Bronchial epithelial cell (primary cell): ENCODE measurements at regions not wholly inside any gene's neighbourhood (a gene's known extent, or its start where the extent isn't known, plus 50 kb on each side); places are given as distances from the start of the nearest gene placed in this dataset.
"Not testable (repeated sequence)": the region's sequence is repeated elsewhere in the genome, so short reads cannot be mapped to it uniquely, and the experiment has no call there.

Experiments
- DNase-seq: peaks from one replicate; pipeline ENCODE4 v3.0.0-alpha.2; 2010; ENCODE audit warnings: low read depth
- FAIRE-seq: peaks from 2 replicates; lab custom pipeline; 2011; peaks lifted over from hg19 to GRCh38; lab: Jason Lieb, UNC
- H3K27me3 ChIP-seq: 2 replicates; pipeline ENCODE4 v1.5.1; 2011; ENCODE audit warnings: low read length; ENCODE audit not compliant: control insufficient read depth, insufficient read depth
- H3K36me3 ChIP-seq: 2 replicates; pipeline ENCODE4 v1.5.1; 2011; ENCODE audit warnings: low read length; ENCODE audit not compliant: control insufficient read depth, insufficient read depth
- H3K4me3 ChIP-seq: 2 replicates; pipeline ENCODE4 v1.5.1; 2011; ENCODE audit warnings: mild to moderate bottlenecking, low read depth, low read length, control low read depth

GRCh38 chr18:14606546-14606945 lies 63.1 kb upstream of the POTEC start:
- not testable (repeated sequence) for H3K36me3 ChIP-seq, DNase-seq, FAIRE-seq, H3K4me3 ChIP-seq, H3K27me3 ChIP-seq

- not testable (repeated sequence) for H3K36me3 ChIP-seq, DNase-seq, H3K27me3 ChIP-seq, FAIRE-seq, H3K4me3 ChIP-seq
Observed at GRCh38 chr18:14607360-14607759, 64.0 kb upstream of the POTEC start.

- FAIRE-seq, H3K4me3 ChIP-seq, H3K27me3 ChIP-seq, DNase-seq, H3K36me3 ChIP-seq: not testable (repeated sequence)
Observed at GRCh38 chr18:14612422-14612821, 69.0 kb upstream of the POTEC start.

- FAIRE-seq, H3K4me3 ChIP-seq, H3K27me3 ChIP-seq, DNase-seq, H3K36me3 ChIP-seq: not testable (repeated sequence)
Observed at GRCh38 chr18:14614485-14614884, 71.1 kb upstream of the POTEC start.

GRCh38 chr18:14627336-14627735 lies 83.9 kb upstream of the POTEC start:
- not testable (repeated sequence) for H3K27me3 ChIP-seq, FAIRE-seq, H3K4me3 ChIP-seq, H3K36me3 ChIP-seq, DNase-seq

GRCh38 chr18:14628323-14628978 lies 85.1 kb upstream of the POTEC start:
- DNase-seq, H3K4me3 ChIP-seq, H3K27me3 ChIP-seq, H3K36me3 ChIP-seq, FAIRE-seq: not testable (repeated sequence)

- H3K4me3 ChIP-seq, H3K27me3 ChIP-seq, DNase-seq, FAIRE-seq, H3K36me3 ChIP-seq: not testable (repeated sequence)
Observed at GRCh38 chr18:14628979-14629325, 85.6 kb upstream of the POTEC start.

- not testable (repeated sequence) for FAIRE-seq, DNase-seq
Observed at GRCh38 chr18:14632976-14633375, 89.6 kb upstream of the POTEC start.

GRCh38 chr18:14638008-14638407 lies 94.6 kb upstream of the POTEC start:
- H3K27me3 ChIP-seq, H3K36me3 ChIP-seq, DNase-seq, FAIRE-seq, H3K4me3 ChIP-seq: not testable (repeated sequence)

More at GRCh38 chr18:14632976-14633375, 89.6 kb upstream of the POTEC start:
- not testable (repeated sequence) for H3K27me3 ChIP-seq, H3K36me3 ChIP-seq, H3K4me3 ChIP-seq

- not testable (repeated sequence) for H3K27me3 ChIP-seq, H3K36me3 ChIP-seq, DNase-seq, H3K4me3 ChIP-seq, FAIRE-seq
Observed at GRCh38 chr18:14641121-14641520, 97.7 kb upstream of the POTEC start.

- H3K4me3 ChIP-seq, H3K27me3 ChIP-seq, H3K36me3 ChIP-seq, DNase-seq: not testable (repeated sequence)
- FAIRE-seq, result peak; percentile 99
Observed at GRCh38 chr18:14643715-14644290, 100.4 kb upstream of the POTEC start.

- FAIRE-seq, DNase-seq, H3K36me3 ChIP-seq, H3K4me3 ChIP-seq, H3K27me3 ChIP-seq: not testable (repeated sequence)
Observed at GRCh38 chr18:14693051-14693450, 54.9 kb upstream of the ANKRD30B start.

- not testable (repeated sequence) for H3K36me3 ChIP-seq, H3K4me3 ChIP-seq, DNase-seq, H3K27me3 ChIP-seq, FAIRE-seq
Observed at GRCh38 chr18:14693882-14694281, 54.1 kb upstream of the ANKRD30B start.

GRCh38 chr18:14698006-14698405 lies 50.0 kb upstream of the ANKRD30B start:
- H3K36me3 ChIP-seq, DNase-seq, H3K4me3 ChIP-seq, FAIRE-seq, H3K27me3 ChIP-seq: not testable (repeated sequence)
